HG03457 (cell line): ENCODE measurements at regions not wholly inside any gene's neighbourhood (a gene's known extent, or its start where the extent isn't known, plus 50 kb on each side); places are given as distances from the start of the nearest gene placed in this dataset.

Experiments
- ATAC-seq: cut with Tn5 transposase; IDR thresholded peaks from one replicate; pipeline ENCODE4 v1.9.1; 2021; ENCODE audit warnings: moderate number of reproducible peaks; ENCODE audit not compliant: unreplicated experiment

DNA sequence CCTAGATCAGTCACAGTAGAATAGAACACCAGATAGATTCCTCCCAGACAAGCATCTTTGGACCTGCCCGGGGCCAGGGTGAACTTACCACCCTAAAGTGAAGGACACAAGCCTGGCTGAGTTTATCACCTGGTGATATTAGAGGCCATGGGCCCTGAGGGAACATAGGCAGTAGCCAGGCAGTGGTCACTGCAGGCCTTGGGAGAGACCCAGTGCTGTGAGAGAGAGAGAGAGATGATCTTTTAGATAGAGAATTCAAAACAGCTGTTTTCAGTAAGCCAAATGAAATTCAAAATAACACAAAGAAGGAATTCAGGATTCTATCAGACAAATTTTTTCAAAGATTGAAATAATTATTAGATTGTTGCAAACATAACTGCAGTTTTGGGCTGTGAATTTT is 1679.9 kb downstream of the EFNB2 start:
- ATAC-seq: no peak

DNA sequence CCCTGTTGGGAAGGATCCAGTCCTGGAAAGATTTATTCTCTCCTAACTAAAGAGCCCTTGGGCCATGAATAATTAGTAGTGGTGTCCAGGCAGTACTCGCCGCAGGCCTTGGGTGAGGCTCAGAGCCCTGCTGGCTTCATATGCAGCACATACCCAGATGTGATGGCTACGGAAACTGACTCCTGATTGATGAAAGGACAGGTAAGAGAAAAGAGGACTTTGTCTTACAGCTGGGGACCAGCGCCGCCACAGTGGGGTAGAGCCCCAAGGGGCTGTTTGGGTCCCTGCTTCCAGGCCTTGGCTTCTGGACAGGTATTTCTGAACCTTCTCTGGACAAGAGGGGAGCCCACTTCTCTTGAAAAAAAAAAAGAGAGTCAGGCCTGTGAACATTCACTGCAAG is 1680.8 kb downstream of the EFNB2 start:
- no peak for ATAC-seq

DNA sequence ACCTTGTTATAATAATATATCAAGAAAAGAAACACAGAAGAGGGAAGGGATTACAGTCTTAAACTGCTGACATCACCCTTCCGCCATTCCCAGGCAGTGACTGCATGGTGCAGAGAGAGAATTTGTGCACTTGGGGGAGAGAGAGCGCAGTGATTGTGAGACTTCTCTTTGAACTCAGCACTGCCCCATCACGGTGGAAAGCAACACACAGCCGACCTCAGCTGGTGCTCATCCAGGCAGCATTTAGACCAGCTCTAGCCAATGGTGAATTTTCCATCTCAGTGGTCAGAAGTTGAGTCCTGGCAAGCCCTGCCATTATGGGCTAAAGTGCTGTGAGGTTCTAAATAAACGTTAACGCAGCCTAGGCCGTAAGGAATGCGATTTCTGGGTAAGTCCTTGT is 1681.5 kb downstream of the EFNB2 start:
- no peak for ATAC-seq

DNA sequence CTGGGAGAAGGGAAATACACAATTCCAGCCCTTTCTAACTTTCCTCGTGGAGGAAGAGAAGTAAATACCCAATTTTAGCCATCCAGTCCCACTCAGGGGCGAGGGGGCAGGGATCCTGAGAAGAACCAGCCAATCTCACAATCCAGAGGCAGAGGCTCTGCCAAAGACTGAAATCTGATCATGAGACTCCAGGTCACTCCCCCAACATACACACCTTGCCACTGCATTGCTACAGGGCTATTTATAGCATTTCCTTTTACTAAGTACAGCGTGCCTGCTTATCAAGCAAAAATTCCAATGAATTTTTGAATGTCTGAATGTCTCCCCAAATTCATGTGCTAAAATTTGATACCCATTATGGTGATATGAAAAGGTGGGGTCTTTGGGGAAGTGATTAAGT is 1687.5 kb downstream of the EFNB2 start:
- no peak for ATAC-seq

DNA sequence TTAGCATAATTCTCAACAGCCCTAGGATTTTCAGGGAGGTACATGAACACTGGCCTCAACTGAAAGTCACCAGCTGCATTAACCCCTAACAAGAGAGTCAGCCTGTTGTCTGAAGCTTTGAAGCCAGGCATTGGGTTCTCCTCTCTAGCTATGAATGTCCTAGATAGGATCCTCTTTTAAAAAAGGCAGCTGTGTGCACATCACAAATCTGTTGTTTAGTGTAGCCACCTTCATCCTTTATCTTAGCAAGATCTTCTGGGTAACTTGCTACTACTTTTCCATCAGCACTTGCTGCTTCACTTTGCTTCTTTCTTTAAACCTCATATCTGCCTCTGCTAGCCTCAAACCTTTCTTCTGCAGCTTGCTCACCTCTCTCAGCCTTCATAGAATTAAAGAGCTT is 1692.1 kb downstream of the EFNB2 start:
- ATAC-seq: no peak

DNA sequence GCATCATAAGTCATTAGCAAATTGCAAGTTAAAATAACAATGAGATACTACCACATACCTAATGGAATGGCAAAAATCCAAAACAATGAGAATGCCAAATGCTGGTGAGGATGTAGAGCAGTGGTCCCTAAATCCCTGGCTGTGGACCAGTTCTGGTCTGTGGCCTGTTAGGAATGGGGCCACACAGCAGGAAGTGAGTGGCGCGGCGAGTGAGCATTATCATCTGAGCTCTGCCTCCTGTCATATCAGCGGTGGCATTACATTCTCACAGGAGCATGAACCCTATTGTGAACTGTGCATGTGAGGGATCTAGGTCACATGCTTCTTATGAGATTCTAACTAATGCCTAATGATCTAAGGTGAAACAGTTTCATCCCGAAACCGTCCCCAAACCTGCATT is 1694.4 kb downstream of the EFNB2 start:
- ATAC-seq: no peak

DNA sequence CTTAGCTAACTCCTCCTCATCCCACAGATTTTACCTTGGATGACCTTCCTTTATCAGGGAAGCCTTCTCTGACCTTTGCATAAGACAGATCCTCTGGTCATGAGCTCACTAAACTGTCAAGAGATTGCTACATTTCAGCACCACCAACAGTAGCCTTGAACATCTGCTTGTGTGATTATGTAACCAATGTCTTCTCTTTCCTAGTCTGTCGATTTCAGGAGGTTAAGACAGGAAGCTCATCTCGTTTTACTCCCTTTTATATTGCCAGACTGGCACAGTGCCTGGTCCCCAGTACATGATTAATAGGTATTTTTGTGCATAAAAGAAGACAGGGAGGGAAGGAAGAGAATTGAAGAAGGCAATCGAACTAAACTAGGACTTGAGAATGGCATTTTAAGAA is 1697.7 kb downstream of the EFNB2 start:
- ATAC-seq: no peak

DNA sequence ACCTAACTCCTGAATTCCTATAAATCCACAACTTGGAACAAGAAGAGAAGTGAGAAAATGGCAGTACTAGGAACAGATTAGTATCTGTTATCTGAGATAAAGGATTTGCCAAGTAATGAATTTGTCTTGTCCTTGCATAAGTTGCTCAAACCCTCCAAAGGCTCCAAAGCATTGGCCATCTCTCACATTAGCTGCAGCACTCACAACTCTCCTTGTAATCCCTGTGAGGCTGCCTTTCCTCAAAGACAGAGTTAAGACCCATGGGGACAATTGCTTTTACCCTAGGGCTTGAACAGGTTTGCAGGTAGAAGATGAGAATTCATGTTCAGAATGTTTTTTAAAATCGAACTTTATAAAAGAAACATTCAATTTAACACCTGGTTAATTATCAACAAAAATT is 1702.2 kb downstream of the EFNB2 start:
- ATAC-seq: no peak

DNA sequence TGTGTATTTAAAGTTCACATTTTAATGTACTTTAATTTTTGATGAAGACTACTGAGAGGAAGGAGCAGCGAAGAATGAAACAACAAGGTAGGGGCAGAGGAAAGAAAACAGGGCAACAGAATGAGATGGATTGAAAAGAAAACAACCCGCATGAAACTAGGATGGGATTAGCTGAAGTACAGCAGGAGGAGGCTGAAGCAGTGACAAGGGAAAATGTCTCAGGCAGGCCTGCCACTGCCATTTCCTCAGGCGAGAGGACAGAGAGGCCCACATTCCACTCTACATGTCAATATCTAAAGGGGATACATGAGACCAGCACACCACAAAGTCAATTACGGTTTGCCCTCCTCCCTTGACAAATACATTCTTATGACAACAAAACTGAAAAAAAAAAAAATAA is 1703.2 kb downstream of the EFNB2 start:
- ATAC-seq: no peak

DNA sequence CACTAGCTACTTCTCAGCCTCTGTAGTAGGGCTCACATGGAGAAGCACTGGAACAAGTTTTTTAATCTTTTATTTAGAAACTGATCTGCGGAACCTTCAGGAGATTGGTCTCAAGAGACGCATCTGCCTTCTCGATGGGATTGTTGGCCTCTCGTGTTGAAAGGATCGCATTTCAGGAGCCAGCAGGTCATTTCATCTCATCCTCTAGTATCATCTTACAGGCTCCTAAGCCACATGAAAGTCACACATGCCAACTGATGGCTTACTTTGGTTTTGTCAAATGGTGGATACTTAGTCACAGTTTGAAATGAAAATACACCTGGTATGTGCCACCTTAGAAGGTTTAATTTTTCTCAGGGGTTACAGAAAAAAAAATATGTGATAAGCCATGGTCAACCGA is 1703.6 kb downstream of the EFNB2 start:
- ATAC-seq: no peak

DNA sequence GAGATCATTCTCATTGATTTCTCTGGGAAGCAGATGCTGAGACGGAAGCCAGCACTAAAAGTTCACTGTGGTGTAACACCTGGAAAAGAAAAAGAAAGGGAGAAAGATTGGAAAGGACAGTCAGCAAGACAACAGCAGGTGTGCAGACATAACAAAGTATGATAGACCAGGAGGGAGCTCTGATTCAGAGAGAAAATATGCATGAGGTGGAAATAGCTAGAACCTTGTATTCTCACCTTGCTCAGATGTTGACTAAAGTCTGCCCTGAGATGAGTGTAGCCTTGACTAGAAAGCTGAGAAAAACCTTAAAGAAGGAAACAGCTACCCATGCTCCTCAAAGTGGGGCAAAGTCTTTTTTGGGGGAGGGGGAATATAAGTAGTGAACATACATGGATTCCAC is 1711.8 kb downstream of the EFNB2 start:
- no peak for ATAC-seq

DNA sequence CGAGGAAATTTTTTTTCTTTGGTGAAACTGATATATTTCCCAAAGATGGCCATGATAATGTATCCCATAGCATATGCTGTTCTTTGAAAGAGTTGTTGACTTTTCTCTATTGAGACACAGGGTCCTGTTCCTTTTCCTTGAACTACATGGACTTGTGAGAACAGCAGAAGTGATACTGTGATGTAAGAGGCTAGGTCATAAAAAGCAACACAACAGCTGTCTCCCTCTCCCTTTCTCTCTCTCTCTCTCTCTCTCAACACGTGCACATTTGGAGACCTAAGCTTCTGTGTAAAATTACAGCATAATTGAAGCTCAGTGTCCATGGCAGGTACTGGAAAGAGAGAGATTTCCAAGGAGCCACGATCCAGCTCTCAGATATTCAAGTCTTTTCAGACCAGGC is 1712.4 kb downstream of the EFNB2 start:
- no peak for ATAC-seq

DNA sequence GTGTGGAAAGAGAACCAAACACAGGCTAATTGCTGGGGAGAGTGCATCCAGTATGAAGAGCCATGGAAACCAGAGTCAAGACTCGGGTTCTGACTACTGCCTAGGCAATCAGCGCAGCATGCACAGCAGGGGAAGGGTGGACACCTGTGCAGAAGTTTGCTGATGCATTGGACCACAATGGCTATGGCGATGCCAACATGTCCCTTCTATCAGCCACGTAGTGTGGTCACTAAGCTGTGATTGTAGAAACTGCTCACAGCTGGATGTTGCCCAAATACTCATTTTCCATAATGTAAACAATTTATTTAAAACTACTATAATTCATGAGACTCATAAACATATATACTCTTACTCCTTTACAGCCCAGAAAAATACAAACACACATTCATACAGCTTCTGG is 1718.2 kb downstream of the EFNB2 start:
- no peak for ATAC-seq

DNA sequence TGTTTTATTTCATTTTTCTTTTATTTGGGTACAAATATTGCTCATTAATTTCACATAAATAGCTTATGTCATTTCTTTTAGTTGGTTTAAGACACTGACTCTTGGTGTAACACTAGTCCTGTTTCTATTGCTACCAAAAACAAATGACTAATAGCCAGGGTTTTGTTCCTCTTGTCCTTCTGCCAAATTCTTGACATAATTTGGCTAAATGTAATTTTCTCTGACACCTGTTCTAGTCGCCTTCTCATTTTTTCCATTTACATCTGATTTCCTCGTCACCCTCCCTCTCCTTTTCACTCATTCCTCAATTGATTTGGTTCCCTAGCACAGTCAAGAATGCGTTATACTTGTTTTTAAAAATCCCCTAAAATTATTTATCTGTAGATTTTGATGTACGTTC is 1718.7 kb downstream of the EFNB2 start:
- ATAC-seq: no peak

DNA sequence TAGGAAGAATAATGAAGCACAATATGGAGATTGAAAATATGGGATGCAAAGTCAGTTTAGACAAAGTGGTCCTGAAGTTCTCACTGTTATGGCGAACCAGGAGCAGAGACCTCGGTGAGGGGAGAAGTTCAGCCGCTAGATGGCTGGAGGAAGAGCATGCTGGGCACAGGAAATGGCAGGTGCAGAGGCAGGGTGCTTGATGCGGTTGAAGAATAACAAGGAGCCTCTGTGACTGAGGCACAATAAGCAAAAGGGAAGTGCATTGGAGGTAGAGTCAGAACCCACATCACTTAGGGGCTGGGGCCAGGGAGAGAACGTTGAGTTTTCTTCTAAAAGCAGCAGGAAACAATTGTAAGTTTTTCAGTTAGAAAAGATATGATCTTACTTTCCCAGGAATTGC is 1725.2 kb downstream of the EFNB2 start:
- no peak for ATAC-seq

DNA sequence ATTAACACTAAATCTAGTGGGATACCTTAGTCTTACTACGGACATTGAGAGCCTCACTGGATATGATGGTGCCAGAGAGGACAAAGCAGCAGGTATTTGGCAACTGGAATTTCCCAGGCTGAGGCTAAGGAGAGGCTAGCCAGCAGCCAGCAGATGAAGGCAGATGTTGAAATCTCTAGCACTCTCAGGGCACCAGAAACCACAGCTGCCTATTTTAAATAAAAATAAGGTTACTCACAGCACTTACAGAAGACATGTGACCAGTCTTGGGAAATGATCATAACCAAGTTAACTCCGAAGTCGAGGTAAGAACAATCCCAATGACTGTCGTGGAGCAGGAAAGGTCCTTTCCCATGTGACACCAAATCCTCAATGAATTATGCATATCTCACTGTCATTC is 1726.0 kb downstream of the EFNB2 start:
- no peak for ATAC-seq

DNA sequence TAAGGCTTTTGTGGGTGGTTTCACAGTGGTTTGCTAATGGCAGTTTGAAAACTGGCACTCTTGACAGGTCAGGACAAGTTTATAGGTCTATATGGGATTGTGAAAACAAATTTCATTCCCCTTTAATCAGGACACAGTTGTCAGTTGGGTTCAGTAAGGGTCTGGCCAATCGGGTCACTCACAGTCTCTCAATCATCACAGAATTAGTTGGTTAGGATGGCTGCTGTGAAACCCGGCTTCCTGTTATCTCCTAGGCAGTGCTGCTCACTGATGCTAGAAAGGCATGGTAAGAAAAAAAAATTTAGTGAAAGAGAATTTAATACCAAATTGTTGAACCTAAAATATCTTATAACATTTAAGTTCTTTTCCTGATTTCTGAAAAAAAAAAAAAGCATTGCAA is 1730.1 kb downstream of the EFNB2 start:
- no peak for ATAC-seq

DNA sequence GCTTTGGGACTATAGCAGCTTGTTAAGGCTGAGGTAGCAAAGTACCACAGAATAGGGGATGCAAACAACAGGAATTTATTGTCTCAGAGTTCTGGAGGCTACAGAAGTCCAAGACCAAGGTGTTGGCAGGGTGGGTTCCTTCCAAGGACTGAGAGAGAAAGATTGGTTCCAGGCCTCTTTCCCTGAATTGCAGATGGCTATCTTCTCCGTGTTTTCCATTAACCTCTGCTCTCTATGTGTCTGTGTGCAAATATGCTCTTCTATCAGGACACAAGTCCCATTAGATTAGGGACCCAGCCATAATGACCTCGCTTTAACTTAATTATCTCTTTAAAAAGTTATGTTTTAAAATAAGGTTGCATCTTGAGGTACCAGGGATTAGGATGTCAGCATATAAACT is 1732.9 kb upstream of the SLC10A2 start:
- ATAC-seq: no peak

DNA sequence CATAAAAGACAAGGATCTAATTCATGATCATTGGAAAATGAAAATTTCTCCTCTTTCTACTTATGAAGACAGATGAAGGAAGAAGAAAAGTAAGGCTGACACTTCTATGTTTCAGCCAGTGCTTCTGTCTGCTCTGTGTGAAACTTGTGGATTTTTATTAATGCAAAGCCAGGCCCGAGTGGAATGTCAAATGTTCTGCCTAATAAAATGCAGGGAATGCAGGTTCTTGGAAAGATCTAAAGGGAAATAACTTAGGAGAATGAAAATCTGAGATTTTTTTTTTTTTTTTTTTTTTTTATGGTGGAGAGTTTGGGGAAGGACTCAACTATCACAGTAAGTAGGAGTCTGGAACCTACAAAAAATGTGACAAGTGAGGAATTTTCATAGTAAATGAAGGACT is 1732.3 kb upstream of the SLC10A2 start:
- no peak for ATAC-seq

DNA sequence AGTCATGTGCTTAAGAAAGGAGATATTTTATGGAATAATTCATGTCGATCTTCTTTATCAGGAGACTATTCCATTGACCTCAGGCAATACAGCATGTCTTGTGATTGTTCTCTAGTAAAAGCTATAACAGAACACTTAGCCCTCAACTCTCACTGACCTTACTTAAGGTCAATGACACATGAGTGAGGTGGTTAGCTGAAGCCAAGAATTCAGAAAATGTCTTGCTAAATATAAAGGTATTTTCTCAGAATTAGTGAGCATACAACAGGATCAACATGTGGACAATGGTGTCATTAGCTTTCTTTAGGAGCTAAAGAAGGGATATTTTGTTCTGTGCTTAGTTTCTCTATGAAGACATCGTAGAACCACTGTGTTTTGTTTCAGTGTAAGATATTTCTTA is 1730.4 kb upstream of the SLC10A2 start:
- ATAC-seq: no peak

DNA sequence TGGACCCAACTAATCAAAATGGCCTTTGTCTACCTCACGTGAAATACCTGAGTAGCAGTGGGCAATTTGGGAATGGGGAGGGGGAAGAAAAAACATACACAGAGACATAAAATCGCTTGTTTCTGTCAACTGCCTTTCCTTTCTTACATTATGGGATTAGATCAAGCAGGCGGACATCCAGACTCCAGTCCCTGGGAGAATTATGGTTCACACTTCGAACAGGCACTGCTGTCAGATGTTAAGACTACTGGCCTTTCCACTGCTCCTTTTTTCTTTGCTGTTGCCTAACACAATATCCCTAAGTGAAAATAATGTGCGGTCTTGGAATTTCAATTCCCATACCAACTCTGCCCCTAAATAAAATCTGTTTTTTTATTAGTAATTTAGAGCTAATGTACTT is 1719.7 kb upstream of the SLC10A2 start:
- ATAC-seq: no peak

DNA sequence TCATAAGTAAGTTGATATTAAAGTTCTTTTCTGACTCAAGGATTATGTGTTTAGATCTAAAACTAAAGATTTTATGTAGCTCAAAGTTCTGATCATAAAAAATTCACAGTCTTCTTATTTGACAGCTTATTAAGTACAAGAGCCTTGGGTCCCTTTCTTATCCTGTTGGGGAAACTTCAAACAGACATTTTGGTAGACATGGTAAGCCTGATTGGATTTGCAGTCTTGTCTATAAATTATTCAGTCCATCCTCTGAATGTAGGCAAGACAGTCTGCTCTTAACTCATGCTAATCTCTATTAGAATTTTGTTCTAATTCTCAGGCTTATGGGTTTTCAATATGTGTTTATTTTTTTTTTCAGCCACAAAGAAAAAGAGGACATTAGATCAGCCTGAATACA is 1718.7 kb upstream of the SLC10A2 start:
- ATAC-seq: no peak

DNA sequence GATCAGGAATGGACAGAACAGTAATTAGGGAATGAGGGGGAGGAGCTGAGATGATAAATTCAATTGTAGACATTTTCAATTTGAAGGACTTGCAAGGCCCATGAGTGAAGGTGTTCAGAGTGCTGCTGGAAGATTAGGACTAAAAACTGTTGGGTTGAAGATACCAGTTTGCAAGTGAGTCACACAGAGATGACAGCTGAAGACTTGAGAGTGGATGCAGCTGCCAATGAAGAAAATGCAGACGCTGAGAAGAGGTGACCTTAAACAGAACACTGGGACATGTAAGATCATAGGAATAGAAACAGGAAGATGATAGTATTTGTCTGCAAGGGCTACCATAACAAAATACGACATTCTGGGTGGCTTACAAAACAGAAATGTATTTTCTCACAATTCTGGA is 1716.5 kb upstream of the SLC10A2 start:
- ATAC-seq: no peak

DNA sequence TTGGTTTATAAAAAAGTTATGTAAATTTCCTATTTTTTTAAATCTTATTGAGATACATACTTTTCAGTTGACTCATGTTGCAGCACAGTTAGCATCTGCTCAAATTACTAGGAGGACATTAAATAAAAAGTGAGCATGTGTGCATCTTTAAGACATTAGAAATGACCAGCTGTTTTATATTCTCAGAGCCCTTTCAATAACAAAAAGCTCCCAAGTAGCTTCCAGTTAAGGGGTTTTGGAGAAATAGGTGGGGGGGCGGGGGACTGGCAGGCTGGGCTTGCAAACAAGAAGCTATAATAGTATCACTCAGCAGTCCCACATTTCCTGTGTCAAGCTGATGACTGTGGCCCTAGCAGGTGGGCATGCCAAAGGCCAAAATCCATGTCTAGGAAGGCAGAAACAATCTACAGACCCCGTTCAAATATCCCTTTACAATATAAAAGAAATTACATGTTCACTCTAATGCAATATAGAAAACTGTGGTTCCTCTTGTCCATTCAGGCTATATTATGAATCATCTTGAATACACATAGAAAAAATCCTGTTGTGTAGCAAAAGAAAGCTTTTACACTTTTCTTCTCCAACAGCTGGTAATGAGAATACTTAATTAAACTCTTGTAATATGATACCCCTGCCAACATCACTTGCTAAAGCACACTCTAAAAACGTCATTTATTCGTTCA is 1713.2 kb upstream of the SLC10A2 start:
- no peak for ATAC-seq
